ENCODE measurements at regions not wholly inside any gene's neighbourhood (a gene's known extent, or its start where the extent isn't known, plus 50 kb on each side); places are given as distances from the start of the nearest gene placed in this dataset.

GRCh38 chr20:39775110-39775509 lies 813.0 kb downstream of the DHX35 start:
- Histone ChIP-seq H3K9me3 (no peaks in the 10 kb centered on the region), H3K4me3 (no peak overlapping the region), H3K27ac (no peak overlapping the region), H3K27me3 (no peaks in the 10 kb centered on the region), H3K4me1 (peaks cover 0 to 11% (median 4%) of the 10 kb centered on the region in 4 donors), H3K36me3 (no peaks in the 10 kb centered on the region)
- intact Hi-C loops (cut with DNase I; ENCODE audit: low total_unique reads) = no loop called here
- TF ChIP-seq POLR2AphosphoS5 (IDR thresholded peaks at IDR 0.05) (no peak), POLR2A (IDR thresholded peaks at IDR 0.05) (no peak), EP300 (IDR thresholded peaks at IDR 0.05) (no peak)
- peak in 1 of 2 donors; percentile 26 for DNase-seq
- WGBS, 5 donors = 35 to 52% (median 49%) methylated on average over 3 of the region's 3 CpGs

GRCh38 chr20:39773380-39774000 lies 811.3 kb downstream of the DHX35 start:
- H3K9me3 ChIP-seq = peaks cover 0 to 13% (median 6%) of the 10 kb centered on the region in 4 donors
- no peaks in the 10 kb centered on the region for H3K36me3 ChIP-seq
- no peaks in the 10 kb centered on the region for H3K27me3 ChIP-seq
- no peak for DNase-seq
- no peak overlapping the region for H3K4me3 ChIP-seq
- peaks cover 0 to 11% (median 4%) of the 10 kb centered on the region in 4 donors for H3K4me1 ChIP-seq
- TF ChIP-seq CTCF (IDR thresholded peaks at IDR 0.05) (no peak), POLR2AphosphoS5 (IDR thresholded peaks at IDR 0.05) (no peak), EP300 (IDR thresholded peaks at IDR 0.05) (no peak), POLR2A (IDR thresholded peaks at IDR 0.05) (no peak)
- H3K27ac ChIP-seq = no peak overlapping the region
- WGBS, 5 donors = 79 to 83% (median 82%) methylated on average over 5 of the region's 5 CpGs
- intact Hi-C loops (cut with DNase I; ENCODE audit: low total_unique reads) = no loop called here

DNA sequence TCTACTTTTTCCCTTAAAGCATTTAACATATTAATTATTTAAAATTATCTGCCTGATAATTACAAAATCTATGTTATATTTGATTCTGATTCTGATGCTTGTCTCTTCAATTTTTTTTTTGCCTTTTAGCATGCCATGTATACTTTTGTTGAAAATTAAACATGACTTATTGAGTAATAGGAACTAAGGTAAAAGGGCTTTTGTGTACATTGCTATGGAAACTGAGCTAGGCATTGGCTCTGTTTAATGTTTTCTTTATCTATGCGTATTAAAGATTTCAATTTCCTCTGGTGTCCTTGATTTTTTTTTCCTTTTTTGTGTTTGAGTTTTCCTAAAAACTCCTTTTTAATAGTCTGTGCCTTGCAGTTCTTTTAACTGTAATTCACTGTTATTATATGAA lies 805.2 kb downstream of the DHX35 start:
- intact Hi-C loops (cut with DNase I; ENCODE audit: low total_unique reads) = no loop called here

DNA sequence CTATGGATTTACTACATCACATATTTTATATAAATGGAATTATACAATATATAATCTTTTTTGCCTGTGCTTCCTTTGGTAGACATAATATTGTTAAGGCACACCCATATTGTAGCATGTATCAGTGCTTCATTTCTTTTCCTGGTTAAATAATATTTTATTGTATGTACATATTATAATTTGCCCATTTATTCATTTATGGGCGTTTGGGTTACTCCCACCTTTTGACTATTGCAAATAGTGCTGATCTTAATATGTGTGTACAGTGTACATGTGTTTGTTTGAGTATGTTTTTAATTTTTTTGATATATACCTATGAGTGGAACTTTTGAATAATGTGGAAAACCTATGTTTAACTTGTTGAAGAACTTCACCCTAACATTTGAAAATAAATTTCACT lies 804.2 kb downstream of the DHX35 start:
- no peak for DNase-seq
- Histone ChIP-seq H3K9me3 (peaks cover 0 to 37% (median 20%) of the 10 kb centered on the region in 4 donors), H3K4me3 (no peak overlapping the region), H3K36me3 (no peaks in the 10 kb centered on the region), H3K27ac (no peak overlapping the region), H3K4me1 (no peaks in the 10 kb centered on the region), H3K27me3 (no peaks in the 10 kb centered on the region)
- no peak for TF ChIP-seq EP300 (IDR thresholded peaks at IDR 0.05)
- no peak for TF ChIP-seq POLR2A (IDR thresholded peaks at IDR 0.05)
- TF ChIP-seq POLR2AphosphoS5 (IDR thresholded peaks at IDR 0.05) = no peak
- TF ChIP-seq CTCF (IDR thresholded peaks at IDR 0.05) = no peak
- 28 to 48% (median 40%) methylated on average over 1 of the region's 1 CpG for WGBS, 5 donors
- intact Hi-C loops (cut with DNase I; ENCODE audit: low total_unique reads) = no loop called here

More for the DNA sequence above, 805.2 kb downstream of the DHX35 start:
- no peak overlapping the region for H3K4me3 ChIP-seq
- no peaks in the 10 kb centered on the region for H3K36me3 ChIP-seq
- no peaks in the 10 kb centered on the region for H3K4me1 ChIP-seq
- H3K27ac ChIP-seq = no peak overlapping the region
- TF ChIP-seq POLR2AphosphoS5 (IDR thresholded peaks at IDR 0.05) (no peak), EP300 (IDR thresholded peaks at IDR 0.05) (no peak), CTCF (IDR thresholded peaks at IDR 0.05) (no peak), POLR2A (IDR thresholded peaks at IDR 0.05) (no peak)
- DNase-seq = no peak
- H3K9me3 ChIP-seq = peaks cover 0 to 37% (median 20%) of the 10 kb centered on the region in 4 donors
- H3K27me3 ChIP-seq = no peaks in the 10 kb centered on the region
- WGBS, 5 donors = 81 to 95% (median 84%) methylated on average over 1 of the region's 1 CpG

DNA sequence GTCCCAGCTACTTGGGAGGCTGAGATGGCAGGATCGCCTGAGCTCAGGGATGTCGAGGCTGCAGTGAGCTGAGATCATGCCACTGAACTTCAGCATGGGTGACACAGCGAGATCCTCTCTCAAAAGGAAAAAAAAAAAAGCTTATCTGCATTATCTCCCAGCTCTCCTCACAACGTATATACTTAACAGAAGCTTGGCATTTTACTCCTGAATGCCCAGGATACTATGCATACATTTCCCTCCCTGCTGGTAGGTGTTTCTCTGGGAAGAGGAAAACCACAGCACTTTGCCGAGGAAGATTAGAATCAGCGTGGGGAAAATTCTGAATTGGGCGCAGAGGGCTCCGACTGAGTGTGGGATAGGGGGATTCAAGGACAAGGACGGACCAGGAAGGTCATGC lies 800.6 kb downstream of the DHX35 start:
- WGBS, 5 donors = 66 to 76% (median 73%) methylated on average over 9 of the region's 9 CpGs
- Histone ChIP-seq H3K36me3 (no peaks in the 10 kb centered on the region), H3K9me3 (peaks cover 0 to 18% (median 7%) of the 10 kb centered on the region in 4 donors), H3K27ac (no peak overlapping the region), H3K4me1 (no peaks in the 10 kb centered on the region), H3K27me3 (peaks cover 0 to 4% (median 0%) of the 10 kb centered on the region in 3 donors), H3K4me3 (no peak overlapping the region)
- intact Hi-C loops (cut with DNase I; ENCODE audit: low total_unique reads) = no loop called here
- no peak for TF ChIP-seq EP300 (IDR thresholded peaks at IDR 0.05)
- TF ChIP-seq POLR2AphosphoS5 (IDR thresholded peaks at IDR 0.05) = no peak
- no peak for TF ChIP-seq CTCF (IDR thresholded peaks at IDR 0.05)
- TF ChIP-seq POLR2A (IDR thresholded peaks at IDR 0.05) = no peak
- DNase-seq = no peak

Data from stomach (tissue), 8 donors.